ENCODE measurements at regions not wholly inside any gene's neighbourhood (a gene's known extent, or its start where the extent isn't known, plus 50 kb on each side); places are given as distances from the start of the nearest gene placed in this dataset.

GRCh38 chr7:10863476-10863875, 110.2 kb upstream of the PHF14 start:
- no peaks in the 10 kb centered on the region for H3K9me3 ChIP-seq
- H3K27me3 ChIP-seq: no peaks in the 10 kb centered on the region
- no peaks in the 10 kb centered on the region for H3K4me1 ChIP-seq
- no peak for DNase-seq
- TF ChIP-seq EP300 (IDR thresholded peaks at IDR 0.05) (no peak), POLR2AphosphoS5 (IDR thresholded peaks at IDR 0.05) (no peak), POLR2A (IDR thresholded peaks at IDR 0.05) (no peak)
- TF ChIP-seq, protein P1, sequence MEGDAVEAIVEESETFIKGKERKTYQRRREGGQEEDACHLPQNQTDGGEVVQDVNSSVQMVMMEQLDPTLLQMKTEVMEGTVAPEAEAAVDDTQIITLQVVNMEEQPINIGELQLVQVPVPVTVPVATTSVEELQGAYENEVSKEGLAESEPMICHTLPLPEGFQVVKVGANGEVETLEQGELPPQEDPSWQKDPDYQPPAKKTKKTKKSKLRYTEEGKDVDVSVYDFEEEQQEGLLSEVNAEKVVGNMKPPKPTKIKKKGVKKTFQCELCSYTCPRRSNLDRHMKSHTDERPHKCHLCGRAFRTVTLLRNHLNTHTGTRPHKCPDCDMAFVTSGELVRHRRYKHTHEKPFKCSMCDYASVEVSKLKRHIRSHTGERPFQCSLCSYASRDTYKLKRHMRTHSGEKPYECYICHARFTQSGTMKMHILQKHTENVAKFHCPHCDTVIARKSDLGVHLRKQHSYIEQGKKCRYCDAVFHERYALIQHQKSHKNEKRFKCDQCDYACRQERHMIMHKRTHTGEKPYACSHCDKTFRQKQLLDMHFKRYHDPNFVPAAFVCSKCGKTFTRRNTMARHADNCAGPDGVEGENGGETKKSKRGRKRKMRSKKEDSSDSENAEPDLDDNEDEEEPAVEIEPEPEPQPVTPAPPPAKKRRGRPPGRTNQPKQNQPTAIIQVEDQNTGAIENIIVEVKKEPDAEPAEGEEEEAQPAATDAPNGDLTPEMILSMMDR (IDR thresholded peaks at IDR 0.05): no peak
- WGBS, 5 donors: 85 to 93% (median 91%) methylated on average over 7 of the region's 7 CpGs
- H3K4me3 ChIP-seq: no peak overlapping the region
- no peak overlapping the region for H3K27ac ChIP-seq
- no peaks in the 10 kb centered on the region for H3K36me3 ChIP-seq
- intact Hi-C loops (cut with DNase I; ENCODE audit: low total_unique reads): no loop called here

- H3K9me3 ChIP-seq: peaks cover 0 to 4% (median 0%) of the 10 kb centered on the region in 4 donors
- 33 to 80% (median 51%) methylated on average over 1 of the region's 1 CpG for WGBS, 5 donors
- H3K4me3 ChIP-seq: no peak overlapping the region
- TF ChIP-seq POLR2AphosphoS5 (IDR thresholded peaks at IDR 0.05) (no peak), EP300 (IDR thresholded peaks at IDR 0.05) (no peak), POLR2A (IDR thresholded peaks at IDR 0.05) (no peak)
- TF ChIP-seq, protein P1 (IDR thresholded peaks at IDR 0.05): no peak
- no peaks in the 10 kb centered on the region for H3K36me3 ChIP-seq
- H3K27ac ChIP-seq: no peak overlapping the region
- DNase-seq: no peak
- H3K27me3 ChIP-seq: no peaks in the 10 kb centered on the region
- H3K4me1 ChIP-seq: no peaks in the 10 kb centered on the region
- intact Hi-C loops (cut with DNase I; ENCODE audit: low total_unique reads): no loop called here
Observed at GRCh38 chr7:10874666-10875065, 99.0 kb upstream of the PHF14 start.

- DNase-seq: no peak
- Histone ChIP-seq H3K27me3 (no peaks in the 10 kb centered on the region), H3K4me1 (no peaks in the 10 kb centered on the region), H3K27ac (no peak overlapping the region), H3K36me3 (no peaks in the 10 kb centered on the region), H3K4me3 (no peak overlapping the region), H3K9me3 (peaks cover 0 to 4% (median 0%) of the 10 kb centered on the region in 4 donors)
- WGBS, 5 donors: 68 to 84% (median 75%) methylated on average over 2 of the region's 2 CpGs
- intact Hi-C loops (cut with DNase I; ENCODE audit: low total_unique reads): no loop called here
- TF ChIP-seq, protein P1 (IDR thresholded peaks at IDR 0.05): no peak
- no peak for TF ChIP-seq POLR2A (IDR thresholded peaks at IDR 0.05)
Observed at GRCh38 chr7:10875080-10875479, 98.6 kb upstream of the PHF14 start.

GRCh38 chr7:10888861-10889260, 84.8 kb upstream of the PHF14 start:
- peak in 1 of 2 donors; percentile 14 for DNase-seq
- WGBS, 5 donors: 63 to 81% (median 72%) methylated on average over 7 of the region's 7 CpGs
- Histone ChIP-seq H3K9me3 (no peaks in the 10 kb centered on the region), H3K4me1 (no peaks in the 10 kb centered on the region), H3K27ac (no peak overlapping the region), H3K4me3 (no peak overlapping the region), H3K36me3 (no peaks in the 10 kb centered on the region), H3K27me3 (no peaks in the 10 kb centered on the region)
- intact Hi-C loops (cut with DNase I; ENCODE audit: low total_unique reads): no loop called here
- TF ChIP-seq POLR2A (IDR thresholded peaks at IDR 0.05) (no peak), POLR2AphosphoS5 (IDR thresholded peaks at IDR 0.05) (no peak), EP300 (IDR thresholded peaks at IDR 0.05) (no peak)
- TF ChIP-seq, protein P1 (IDR thresholded peaks at IDR 0.05): no peak
